CD4-positive, alpha-beta T cell (primary cell): ENCODE measurements at regions not wholly inside any gene's neighbourhood (a gene's known extent, or its start where the extent isn't known, plus 50 kb on each side); places are given as distances from the start of the nearest gene placed in this dataset.

Experiments
- ATAC-seq: fragments of 200-7000 bp; cut with Tn5 transposase; one replicate; pipeline ENCODE4 v1.10.0; 2022; ENCODE audit warnings: mild to moderate bottlenecking; ENCODE audit not compliant: poor library complexity
- CTCF ChIA-PET: fragments of 350-600 bp; sonication (Branson Sonifier 250); formaldehyde crosslinking; loops from one replicate; lab custom pipeline; 2021; ENCODE audit warnings: antibody characterized with exemption, inconsistent platforms; lab: Charles Lee
- POLR2A ChIA-PET: fragments of 350-600 bp; sonication (Branson Sonifier 250); formaldehyde crosslinking; loops from one replicate; lab custom pipeline; 2021; ENCODE audit warnings: antibody characterized with exemption, inconsistent platforms; lab: Charles Lee
- DNase-seq, 14 experiments: peaks; one replicate each; pipeline ENCODE4 v3.0.0-alpha.2; 2013 to 2020; ENCODE audit warnings: mixed read lengths in 2 of 14
- H3K27ac ChIP-seq, 2 donors: one replicate each; pipeline versions ENCODE4 v1.5.1 to v1.7.0; 2013; ENCODE audit warnings: low read length in 2 of 2, low read depth in 1 of 2, mild to moderate bottlenecking in 1 of 2
- H3K27me3 ChIP-seq, 2 experiments: 1 replicate in 1 of 2; 2 replicates in 1 of 2; pipeline versions ENCODE4 v1.6.1 to v1.7.0; 2013; ENCODE audit warnings: low read length in 2 of 2, control low read depth in 1 of 2, mild to moderate bottlenecking in 1 of 2, moderate library complexity in 1 of 2; ENCODE audit not compliant: insufficient read depth in 2 of 2, control insufficient read depth in 1 of 2
- H3K36me3 ChIP-seq: one replicate; pipeline ENCODE4 v1.6.1; 2013; ENCODE audit warnings: low read length, control low read depth; ENCODE audit not compliant: insufficient read depth
- H3K4me1 ChIP-seq: one replicate; pipeline ENCODE4 v1.6.1; 2013; ENCODE audit warnings: low read length, control low read depth; ENCODE audit not compliant: insufficient read depth
- H3K4me3 ChIP-seq: one replicate; pipeline ENCODE4 v1.5.1; 2013; ENCODE audit warnings: mild to moderate bottlenecking, low read length, moderate library complexity
- H3K9me3 ChIP-seq, 2 experiments: 1 replicate in 1 of 2; 2 replicates in 1 of 2; pipeline versions ENCODE4 v1.6.1 to v1.7.0; 2013; ENCODE audit warnings: low read length in 2 of 2, mild to moderate bottlenecking in 2 of 2, control low read depth in 1 of 2, moderate library complexity in 1 of 2; ENCODE audit not compliant: control insufficient read depth in 1 of 2, insufficient read depth in 1 of 2
- H3K27ac Mint-ChIP-seq: one replicate; pipeline ENCODE4 v1.8.0; 2020; ENCODE audit warnings: mixed read lengths
- H3K27me3 Mint-ChIP-seq: one replicate; pipeline ENCODE4 v1.8.0; 2021; ENCODE audit warnings: mixed read lengths
- H3K36me3 Mint-ChIP-seq: one replicate; pipeline ENCODE4 v1.8.0; 2021; ENCODE audit warnings: low read depth, mixed read lengths
- H3K4me1 Mint-ChIP-seq: one replicate; pipeline ENCODE4 v1.8.0; 2021; ENCODE audit warnings: low read depth, mixed read lengths
- H3K4me3 Mint-ChIP-seq: one replicate; pipeline ENCODE4 v1.8.0; 2020; ENCODE audit warnings: mild to moderate bottlenecking, mixed read lengths
- H3K9me3 Mint-ChIP-seq: one replicate; pipeline ENCODE4 v1.8.0; 2020; ENCODE audit warnings: mixed read lengths
- intact Hi-C, 2 experiments: fragments of 100-400 bp; cut with DNase I in 1 of 2; cut with micrococcal nuclease in 1 of 2; formaldehyde crosslinking; loops; one replicate each; pipeline versions ENCODE4 v1.15.1 to v1.9.0; 2023 to 2025; cut with DNase I, micrococcal nuclease
- TF ChIP-seq, protein P1 (sequence below): fragments of 200-600 bp; IDR thresholded peaks from one replicate; pipeline ENCODE4 v1.8.0; 2022; ENCODE audit warnings: antibody characterized with exemption, mild to moderate bottlenecking

DNA sequence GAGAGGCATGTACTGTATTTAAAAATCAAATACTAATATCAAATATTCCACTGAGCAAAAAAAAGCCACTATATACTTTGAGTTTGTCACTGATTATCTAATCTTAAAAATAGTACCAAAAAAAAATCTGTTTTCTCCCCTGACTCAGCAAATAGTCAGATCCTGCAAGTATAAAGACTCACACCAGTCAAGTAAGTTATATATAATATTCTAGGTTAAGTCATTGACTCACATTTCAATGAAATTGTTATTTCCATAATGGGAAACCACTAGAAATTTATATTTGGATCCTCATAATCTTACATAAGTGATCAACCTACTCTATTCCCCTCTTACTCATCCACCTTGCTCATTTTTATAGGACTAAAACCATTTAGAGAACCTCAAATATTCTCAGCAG, 447.2 kb upstream of the MEF2C start:
- H3K9me3 ChIP-seq: peaks cover 0 to 4% of the 10 kb centered on the region in 2 experiments
- ChIA-PET POLR2A (no interaction called here), CTCF (no interaction called here)
- H3K27ac ChIP-seq: no peak overlapping the region
- TF ChIP-seq, protein P1, sequence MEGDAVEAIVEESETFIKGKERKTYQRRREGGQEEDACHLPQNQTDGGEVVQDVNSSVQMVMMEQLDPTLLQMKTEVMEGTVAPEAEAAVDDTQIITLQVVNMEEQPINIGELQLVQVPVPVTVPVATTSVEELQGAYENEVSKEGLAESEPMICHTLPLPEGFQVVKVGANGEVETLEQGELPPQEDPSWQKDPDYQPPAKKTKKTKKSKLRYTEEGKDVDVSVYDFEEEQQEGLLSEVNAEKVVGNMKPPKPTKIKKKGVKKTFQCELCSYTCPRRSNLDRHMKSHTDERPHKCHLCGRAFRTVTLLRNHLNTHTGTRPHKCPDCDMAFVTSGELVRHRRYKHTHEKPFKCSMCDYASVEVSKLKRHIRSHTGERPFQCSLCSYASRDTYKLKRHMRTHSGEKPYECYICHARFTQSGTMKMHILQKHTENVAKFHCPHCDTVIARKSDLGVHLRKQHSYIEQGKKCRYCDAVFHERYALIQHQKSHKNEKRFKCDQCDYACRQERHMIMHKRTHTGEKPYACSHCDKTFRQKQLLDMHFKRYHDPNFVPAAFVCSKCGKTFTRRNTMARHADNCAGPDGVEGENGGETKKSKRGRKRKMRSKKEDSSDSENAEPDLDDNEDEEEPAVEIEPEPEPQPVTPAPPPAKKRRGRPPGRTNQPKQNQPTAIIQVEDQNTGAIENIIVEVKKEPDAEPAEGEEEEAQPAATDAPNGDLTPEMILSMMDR: no peak
- H3K36me3 ChIP-seq: no peaks in the 10 kb centered on the region
- H3K4me3 ChIP-seq: no peak overlapping the region
- intact Hi-C loops: no loop called here
- H3K4me1 ChIP-seq: no peaks in the 10 kb centered on the region
- no peaks in the 10 kb centered on the region for H3K27me3 ChIP-seq
- ATAC-seq: no peak
- H3K4me1 Mint-ChIP-seq: no peaks in the 10 kb centered on the region
- no peaks in the 10 kb centered on the region for H3K36me3 Mint-ChIP-seq
- no peak for DNase-seq
- H3K27me3 Mint-ChIP-seq: no peaks in the 10 kb centered on the region
- no peaks in the 10 kb centered on the region for H3K9me3 Mint-ChIP-seq
- H3K27ac Mint-ChIP-seq: no peak overlapping the region
- no peak overlapping the region for H3K4me3 Mint-ChIP-seq

- Mint-ChIP-seq H3K9me3 (no peaks in the 10 kb centered on the region), H3K4me3 (no peak overlapping the region), H3K36me3 (no peaks in the 10 kb centered on the region), H3K27ac (no peak overlapping the region), H3K27me3 (no peaks in the 10 kb centered on the region), H3K4me1 (no peaks in the 10 kb centered on the region)
- no peak for DNase-seq
- Histone ChIP-seq H3K9me3 (peaks cover 0 to 4% of the 10 kb centered on the region in 2 experiments), H3K4me3 (no peak overlapping the region), H3K4me1 (no peaks in the 10 kb centered on the region), H3K27me3 (no peaks in the 10 kb centered on the region), H3K36me3 (no peaks in the 10 kb centered on the region), H3K27ac (no peak overlapping the region)
- intact Hi-C loops: no loop called here
- no peak for ATAC-seq
- TF ChIP-seq, protein P1: no peak
- POLR2A ChIA-PET: interaction anchor here (0.6 kb wide), 1 partner anchor 1526 kb away, joined by 3 read pairs; no protein-coding TSS in a partner anchor
- CTCF ChIA-PET: no interaction called here
These were observed 444.6 kb upstream of the MEF2C start for GRCh38 chr5:89327608-89328007.

- ChIA-PET POLR2A (no interaction called here), CTCF (no interaction called here)
- intact Hi-C loops: no loop called here
- H3K36me3 Mint-ChIP-seq: no peaks in the 10 kb centered on the region
- ATAC-seq (no peak), DNase-seq (no peak)
- H3K9me3 Mint-ChIP-seq: no peaks in the 10 kb centered on the region
- H3K27me3 ChIP-seq: no peaks in the 10 kb centered on the region
- H3K36me3 ChIP-seq: no peaks in the 10 kb centered on the region
- H3K27ac Mint-ChIP-seq: no peak overlapping the region
- peaks cover 0 to 4% of the 10 kb centered on the region in 2 experiments for H3K9me3 ChIP-seq
- no peak overlapping the region for H3K27ac ChIP-seq
- H3K4me1 Mint-ChIP-seq: no peaks in the 10 kb centered on the region
- no peaks in the 10 kb centered on the region for H3K27me3 Mint-ChIP-seq
- TF ChIP-seq, protein P1: no peak
- H3K4me1 ChIP-seq: no peaks in the 10 kb centered on the region
- no peak overlapping the region for H3K4me3 ChIP-seq
- no peak overlapping the region for H3K4me3 Mint-ChIP-seq
These were observed 442.0 kb upstream of the MEF2C start for GRCh38 chr5:89324990-89325389.
